HG03469 (cell line): ENCODE measurements at regions not wholly inside any gene's neighbourhood (a gene's known extent, or its start where the extent isn't known, plus 50 kb on each side); places are given as distances from the start of the nearest gene placed in this dataset.

ENCODE experiments used
- ATAC-seq: cut with Tn5 transposase; IDR thresholded peaks from one replicate; pipeline ENCODE4 v1.9.1; 2021; ENCODE audit warnings: mild to moderate bottlenecking, moderate library complexity, moderate number of reproducible peaks; ENCODE audit not compliant: unreplicated experiment

DNA sequence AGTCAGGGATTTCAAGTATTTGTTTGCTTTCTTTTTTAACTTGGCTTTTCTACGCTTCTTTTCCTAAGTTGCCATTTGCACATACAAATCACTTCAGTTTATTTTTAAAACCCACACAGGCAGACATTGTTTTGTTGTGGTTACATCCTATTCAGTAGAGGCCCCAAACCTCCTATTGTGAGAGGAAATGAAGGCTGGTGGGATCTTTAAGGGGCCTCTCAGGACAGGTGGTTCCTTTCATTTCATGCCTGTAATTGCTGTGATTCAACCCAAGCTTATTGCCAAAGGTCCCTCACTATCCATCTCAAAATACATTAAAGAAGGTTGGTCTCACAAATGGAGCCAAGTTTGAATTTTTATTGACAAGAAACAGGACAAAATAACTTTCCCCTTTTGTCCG lies 257.1 kb downstream of the ADAMTS20 start:
- ATAC-seq, result no peak

DNA sequence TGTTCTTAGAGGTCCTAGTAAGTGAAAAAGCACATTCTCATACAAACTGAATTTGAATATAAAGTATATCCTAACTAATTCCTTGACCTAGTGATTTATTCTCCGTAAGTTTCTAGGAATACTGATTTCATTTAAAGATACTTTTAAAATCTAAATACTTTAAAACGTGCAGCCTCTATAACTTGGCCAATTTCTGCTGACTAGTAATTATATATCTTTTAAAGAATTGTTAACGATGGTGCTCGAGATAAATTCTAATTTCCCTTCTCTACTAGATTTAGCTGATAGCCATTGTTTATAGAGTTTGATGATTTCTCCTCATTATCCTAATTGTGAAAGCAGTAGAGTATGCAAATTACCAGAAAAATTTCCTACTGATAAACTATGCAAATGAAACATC lies 257.9 kb downstream of the ADAMTS20 start:
- ATAC-seq, result no peak

DNA sequence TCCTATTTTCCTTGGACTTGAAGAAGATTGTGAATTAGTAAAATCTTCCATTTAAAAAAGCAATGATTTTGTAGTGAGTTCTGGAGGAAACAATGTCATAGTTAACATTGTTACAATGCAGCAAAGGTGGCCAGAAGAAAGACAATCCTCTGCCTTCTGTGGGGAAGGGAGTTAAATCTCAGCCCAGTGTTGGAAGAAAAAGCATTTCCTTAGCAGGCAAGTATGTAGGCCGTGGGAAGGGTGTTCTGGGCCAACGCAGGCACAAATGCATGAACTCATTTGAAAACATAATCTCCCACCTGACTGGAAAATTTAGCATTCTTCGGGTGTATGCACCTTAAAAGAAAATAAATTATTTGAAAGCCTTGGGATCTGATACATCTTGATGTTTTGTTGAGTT lies 258.6 kb downstream of the ADAMTS20 start:
- ATAC-seq, result no peak

DNA sequence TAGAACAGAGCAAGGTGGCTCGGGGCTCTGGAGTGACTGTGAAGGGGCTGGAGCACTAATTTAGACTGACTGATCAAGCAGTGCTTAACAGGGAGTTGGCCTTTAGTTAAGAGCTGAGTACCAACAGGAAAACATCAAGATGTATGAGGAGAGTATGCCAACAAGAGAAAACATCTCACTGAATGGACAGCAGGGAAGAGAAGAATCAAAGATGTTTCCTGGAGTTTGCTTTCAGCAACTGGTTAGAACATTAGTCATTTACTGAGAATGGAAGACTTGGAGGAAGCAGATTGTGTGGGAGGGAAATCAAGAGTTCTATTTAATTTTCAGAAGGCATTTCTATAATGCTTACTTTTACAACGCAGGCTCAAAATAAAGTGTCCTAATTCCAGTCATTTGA lies 259.3 kb downstream of the ADAMTS20 start:
- ATAC-seq, result no peak

DNA sequence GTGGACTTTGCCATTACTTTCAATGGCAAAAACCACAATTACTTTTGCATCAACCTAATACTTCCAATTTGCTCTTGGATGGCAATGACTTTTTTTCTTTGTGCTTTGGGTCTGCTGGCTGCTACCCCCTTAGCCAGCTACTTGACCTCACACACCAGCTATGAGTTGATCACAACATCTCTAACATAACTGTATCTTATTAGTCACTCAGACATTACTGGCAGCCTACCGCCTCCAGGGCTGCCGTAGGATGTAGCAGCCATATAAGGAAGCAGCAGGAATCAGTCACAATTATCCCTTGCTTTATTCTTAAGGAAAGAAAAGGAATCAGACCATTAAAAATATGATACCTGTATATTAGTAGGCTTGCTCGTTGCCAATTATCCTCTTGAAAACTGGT lies 260.5 kb downstream of the ADAMTS20 start:
- ATAC-seq, result no peak

DNA sequence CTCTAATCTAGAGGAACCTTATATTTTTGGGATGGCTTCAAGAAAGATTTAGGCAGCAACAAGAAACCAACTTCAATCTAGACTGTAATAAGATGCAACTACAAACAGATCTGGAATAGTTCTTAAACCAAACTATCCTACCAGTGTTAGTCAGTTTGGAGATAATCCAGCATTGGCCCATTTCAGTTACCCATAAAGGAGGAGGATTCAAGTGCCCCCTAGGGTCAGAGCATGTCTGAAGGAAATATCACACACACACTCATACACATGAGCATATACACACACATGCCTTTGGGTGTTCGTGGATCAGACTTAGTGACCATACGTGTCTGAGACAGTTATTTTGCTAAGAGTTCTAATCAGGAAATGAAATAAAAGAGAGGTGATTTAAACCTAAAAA lies 261.2 kb downstream of the ADAMTS20 start:
- no peak for ATAC-seq

DNA sequence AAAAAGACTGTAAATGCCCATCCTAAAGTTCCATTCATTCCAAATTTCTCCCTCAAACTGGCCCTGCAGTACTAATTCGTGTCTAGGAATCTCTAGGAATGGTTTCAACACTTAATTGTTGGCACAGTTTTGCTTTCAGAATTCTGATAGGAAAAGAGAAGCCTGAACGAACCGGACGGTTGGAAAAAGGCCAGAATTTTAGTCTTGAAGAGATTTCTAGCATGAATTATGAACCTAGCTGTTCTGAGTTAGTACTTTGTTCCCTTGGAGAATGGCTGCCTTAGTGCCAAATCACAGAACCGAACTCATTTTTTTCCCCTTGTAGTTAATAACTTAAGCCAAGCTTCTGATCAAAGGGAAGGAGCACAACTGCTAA lies 262.6 kb downstream of the ADAMTS20 start:
- no peak for ATAC-seq

DNA sequence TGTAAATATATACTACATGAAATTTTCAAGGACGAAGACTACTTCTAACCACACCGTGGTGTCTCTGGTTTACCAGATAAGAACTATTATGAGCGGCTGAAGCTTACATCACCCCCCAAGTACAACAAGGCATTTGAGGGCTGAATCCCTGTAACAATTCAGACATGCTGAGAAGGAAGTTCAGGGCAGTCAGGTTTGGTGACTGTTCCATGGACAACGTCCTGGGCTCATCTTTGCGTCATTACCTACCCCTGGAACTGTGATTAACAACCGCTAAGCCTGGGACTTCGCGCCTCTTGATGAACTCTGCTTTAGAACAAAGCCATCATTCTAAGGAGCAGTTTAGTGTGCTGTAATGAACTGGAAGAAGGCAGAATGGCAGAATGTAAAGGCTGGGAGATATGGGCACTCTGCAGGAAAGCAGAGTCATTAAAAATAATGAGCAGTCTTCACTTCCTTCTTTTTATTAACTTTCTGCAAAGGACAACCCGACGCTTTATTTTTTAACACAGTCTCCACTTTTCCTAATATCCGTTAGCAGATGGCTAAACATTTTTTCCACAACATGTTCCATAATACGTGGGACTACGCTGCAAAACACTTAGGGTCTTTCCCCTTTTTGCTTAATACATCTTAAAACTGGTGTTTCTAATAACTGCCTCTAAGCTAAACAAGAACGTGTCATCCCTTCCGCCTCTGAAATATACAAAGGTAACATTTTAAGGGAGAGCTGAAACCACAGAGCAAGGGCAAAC lies 263.2 kb downstream of the ADAMTS20 start:
- no peak for ATAC-seq

DNA sequence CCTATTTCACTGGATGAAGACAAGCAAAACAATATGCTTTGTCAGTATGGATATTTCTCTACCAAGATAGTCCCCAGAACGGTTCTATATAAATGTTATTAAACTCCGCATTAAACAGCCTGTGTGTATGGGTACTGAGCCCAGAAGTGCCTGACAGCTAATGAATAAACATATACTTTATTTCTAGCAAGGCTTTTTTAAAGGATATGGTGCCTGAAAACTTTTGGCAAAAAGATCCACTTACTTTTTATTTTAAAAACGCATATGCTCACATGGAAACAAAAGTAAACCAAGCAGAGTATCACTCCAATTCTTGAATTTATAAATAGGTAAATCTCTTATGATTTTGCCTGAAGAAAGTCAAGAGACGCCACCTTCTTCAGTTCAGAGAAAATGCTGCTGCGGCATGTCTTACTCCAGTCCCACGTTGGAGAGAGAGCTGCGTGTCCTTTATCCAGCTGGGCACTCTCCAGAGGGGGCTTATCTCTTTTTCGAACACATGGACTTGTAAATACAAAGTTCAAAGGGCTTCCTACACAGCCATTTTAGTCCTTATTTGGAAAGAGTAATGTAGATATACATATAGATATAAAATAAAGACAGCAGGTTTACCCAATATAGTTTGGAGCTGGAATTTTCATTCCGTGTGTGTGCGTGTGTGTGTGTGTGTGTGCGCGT lies 264.2 kb downstream of the ADAMTS20 start:
- no peak for ATAC-seq

DNA sequence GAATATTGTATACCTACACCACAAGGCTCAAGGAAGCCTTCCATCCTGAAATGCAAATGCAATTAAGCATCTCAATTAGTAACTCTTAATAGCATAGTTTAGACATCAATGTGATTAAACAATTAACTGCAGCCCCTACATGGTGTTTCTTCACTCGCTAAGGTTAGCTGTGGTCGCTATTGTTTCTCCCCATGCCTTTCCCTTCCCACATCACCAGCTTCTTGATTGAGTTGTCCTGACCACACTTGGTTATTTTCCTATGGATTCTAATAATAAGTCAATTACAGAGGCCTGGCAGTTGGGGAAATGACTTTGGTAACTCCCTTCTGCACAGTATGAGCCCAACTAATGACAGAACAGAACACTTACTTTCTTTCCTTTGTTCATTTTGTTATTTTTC lies 265.0 kb downstream of the ADAMTS20 start:
- ATAC-seq, result no peak

DNA sequence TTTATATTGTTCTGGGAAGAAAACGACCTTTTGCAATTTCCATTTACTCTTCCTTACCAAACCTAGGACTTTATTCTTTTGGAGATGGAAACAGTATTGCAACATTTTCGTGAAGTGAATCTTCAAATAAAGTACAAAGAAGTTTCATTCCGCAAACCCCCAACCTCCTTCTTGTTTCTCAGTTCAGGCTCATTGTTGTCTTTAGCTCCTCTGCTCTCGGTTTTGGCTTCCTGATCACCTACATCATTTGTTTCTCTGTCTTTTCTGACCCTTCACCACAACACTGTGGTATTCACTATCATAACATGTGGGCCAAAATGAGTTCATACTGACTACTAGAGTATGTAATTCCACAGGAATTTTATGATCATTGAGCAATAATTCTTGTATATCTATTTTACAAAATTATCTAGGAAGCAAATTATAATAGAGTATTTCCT lies 266.8 kb downstream of the ADAMTS20 start:
- no peak for ATAC-seq

DNA sequence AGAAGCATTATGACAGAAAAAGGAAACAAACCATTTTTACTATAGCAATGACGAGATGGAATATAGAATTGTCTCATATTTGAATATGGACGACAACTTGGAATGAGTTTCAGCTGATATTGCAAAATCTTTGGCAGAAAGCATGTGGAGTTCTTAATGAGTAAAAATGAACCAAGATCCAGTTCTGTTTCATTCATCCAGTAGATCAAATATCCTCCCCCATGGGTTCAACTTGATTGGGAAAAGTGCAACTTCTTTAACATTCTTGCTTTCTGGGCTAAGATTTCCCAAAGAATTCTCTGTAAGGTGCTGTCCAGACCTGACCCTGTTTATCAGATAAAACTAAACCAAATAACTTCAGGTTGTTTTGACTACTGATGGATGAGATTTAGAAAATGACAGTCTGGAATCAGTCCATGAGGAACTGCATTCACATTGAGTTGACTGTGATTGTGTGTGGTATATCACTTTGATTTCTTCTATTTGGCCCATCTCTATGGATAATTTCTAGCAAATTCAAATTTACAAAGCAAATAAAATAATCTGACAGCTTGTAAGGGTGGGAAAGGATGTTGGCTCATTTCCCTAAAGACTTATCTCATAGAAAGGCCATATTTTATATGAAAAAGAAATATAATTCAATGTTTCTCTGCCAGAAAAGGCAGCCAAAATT lies 267.4 kb downstream of the ADAMTS20 start:
- ATAC-seq, result no peak

DNA sequence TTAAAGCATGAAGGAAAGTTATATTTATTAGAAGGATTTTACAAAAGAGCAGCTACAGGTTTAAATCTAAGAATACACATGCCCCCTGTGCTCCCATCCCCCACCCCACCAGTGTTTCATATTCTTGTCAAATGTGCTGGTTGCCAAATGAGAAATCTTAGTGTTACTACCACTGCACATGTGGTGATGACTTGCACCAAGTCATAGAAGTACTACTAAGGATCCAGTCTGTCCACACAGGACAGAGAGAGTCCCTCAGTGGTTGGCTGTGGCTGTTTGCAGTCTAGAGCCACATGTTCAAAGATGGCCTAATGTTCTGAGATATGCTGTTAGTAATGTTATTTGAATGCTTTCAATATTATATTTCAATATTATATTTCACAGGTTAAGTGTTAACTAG lies 268.8 kb downstream of the ADAMTS20 start:
- ATAC-seq, result no peak

DNA sequence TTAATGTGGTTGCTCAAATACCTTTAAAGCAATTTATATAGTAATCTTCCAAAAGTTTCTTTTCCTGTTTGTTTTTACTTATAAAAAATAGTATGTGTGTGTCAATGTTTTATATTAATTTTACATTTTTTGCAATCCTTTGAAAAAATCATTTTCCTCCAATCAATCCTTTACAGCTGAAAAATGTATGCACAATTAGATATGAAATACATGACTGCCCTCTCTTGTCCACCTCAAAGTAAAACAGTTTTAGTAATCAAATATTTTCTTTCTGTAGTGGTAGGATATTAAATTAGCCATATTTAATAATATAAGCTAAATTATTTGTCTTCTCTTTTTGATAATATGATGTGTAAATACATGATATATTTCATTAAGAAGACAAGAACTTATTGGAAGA lies 269.9 kb downstream of the ADAMTS20 start:
- ATAC-seq, result no peak

DNA sequence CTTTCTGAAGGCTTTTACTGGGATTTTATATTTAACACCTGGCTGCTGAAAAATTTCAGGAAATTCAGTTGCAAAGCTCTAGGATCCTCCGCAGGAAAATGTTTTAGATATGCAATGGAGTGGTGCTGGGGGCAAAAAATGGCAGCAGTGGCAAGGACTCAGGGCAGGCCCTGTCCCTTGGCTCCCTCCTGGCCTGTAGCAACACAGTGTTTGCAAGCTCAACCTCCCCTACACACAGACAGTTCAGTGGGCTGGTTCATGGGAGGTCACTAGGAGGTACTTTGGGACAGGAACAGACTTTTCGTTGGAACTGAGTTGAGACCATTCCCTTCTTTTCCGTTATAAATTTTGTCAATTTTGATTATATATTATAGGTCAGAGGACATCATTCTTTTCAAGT lies 270.4 kb downstream of the ADAMTS20 start:
- no peak for ATAC-seq

DNA sequence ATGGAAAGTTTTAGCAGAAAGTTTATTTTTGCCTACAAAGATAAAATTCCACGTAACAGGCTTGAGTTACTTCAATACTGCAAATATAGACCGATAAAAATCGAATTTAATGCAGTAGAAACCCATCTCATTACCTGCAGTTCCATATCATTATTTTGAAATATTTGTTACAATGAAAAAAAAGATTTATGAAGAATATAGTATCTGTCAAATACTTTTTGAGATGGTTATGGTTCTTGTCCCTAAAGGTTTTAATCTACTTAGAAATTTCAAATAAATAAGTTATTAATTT lies 273.5 kb downstream of the ADAMTS20 start:
- no peak for ATAC-seq

DNA sequence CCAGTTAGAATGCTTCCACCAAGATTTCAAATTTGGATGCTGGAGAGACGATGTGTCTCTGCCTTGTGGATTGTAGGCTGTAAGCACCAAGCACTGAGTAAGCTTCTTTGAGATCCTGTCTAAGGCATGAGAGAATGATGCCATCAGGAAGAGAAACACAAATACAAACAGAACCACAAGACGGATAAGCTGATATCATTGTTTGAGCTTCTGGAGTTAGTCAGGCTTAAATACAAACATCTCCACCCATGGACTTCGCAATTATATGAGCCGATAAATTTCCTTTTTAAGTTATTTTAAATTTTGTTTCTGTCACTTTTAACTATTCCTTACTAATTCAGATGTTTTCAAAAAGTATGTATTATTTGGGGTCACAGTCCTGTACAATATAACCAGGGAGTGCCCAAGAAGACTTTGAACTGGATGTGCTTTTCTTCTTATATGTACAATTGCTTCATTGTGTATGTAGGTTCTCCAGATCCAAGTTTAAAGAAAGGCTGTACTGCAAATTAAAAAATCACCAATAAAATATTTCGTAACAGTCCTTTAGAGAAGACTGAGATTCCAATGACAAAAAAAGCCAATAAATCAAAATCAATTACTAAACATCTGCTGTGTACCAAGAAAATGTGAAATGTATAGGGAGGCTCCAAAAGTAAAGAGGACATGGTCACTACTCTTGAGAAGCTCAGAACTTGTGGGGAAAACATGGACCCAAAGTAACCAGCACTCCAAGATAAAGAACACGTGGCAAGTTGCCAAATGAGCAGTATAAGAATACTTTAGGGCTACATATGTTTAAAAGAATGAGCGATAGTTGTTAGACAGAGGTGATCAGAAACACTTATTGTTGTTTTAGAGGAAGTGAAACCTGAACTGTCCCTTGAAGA lies 274.1 kb downstream of the ADAMTS20 start:
- peak; percentile 95 for ATAC-seq

DNA sequence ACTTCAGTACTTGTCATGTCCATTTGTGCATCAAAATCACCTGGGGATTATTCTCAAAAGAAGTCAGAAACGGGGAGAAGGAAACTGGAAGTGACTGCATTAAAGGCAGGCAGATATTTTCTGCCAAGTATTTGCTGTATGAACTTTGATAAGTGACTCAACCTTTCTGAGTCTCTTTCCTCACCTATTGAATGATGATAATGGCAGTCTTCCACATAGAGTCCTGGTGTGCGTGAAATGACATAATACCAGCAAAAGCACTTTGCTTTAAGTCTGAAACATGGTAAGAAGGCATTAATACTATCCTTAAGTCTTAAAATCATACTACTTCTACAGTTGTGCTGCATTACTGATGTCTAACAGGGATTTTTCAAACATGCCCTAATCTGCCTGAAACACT lies 278.5 kb downstream of the ADAMTS20 start:
- ATAC-seq, result no peak

DNA sequence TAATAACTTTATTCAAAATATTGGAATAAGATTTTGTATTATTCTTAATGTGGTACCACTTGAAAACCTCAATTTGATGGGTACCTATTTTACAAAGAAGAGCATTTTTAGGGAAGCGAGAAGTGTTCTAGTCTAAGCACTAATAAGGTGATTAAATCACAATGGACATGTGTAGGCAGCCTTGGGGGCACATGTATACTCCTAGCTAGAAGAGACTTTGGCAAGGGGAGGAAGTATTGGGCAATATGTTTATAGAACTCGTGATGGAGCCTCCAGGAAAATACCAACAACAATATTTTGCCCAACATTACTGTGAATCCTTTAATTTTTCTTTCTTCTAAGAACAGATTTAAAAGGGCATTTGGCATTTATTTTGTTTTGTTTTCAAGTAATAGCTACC lies 280.3 kb downstream of the ADAMTS20 start:
- no peak for ATAC-seq

DNA sequence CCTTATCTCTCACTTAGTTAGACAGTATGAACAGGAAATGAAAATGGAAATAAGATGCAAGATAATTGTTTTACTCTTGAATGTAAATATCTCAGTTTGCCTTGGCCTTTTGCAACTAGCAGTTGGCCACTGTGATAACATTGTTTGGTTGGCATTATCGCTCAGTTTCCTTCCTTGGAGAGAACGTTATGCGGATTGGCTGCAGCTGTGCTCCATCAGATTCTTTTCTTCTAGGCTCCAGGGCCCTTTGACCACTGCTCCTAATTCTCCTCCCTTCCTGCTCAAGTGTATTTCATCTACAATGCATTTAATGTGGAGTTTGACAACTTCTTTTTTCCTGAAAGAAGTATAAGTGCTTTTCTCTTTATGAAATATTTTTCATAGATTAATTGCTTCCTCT lies 284.2 kb downstream of the ADAMTS20 start:
- ATAC-seq, result no peak

DNA sequence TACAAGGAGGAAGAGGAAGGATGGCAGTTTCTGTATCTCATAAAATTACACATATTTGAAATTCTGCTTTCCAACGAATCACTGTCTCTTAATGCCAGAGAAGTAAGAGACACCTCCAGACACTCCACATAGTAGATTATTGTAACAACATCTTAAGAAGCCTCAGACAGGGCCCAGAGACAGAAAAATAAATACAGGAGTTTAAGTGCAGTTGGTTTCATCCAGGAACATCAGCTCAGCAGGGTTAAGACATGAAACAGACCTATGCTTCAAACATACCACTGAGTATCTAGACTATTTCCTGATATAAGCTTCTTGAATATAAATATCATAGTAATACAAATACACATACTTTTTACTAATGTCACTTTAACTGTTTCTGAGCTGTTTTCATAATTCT lies 290.3 kb downstream of the ADAMTS20 start:
- no peak for ATAC-seq
